Stomach smooth muscle (tissue), 2 donors: ENCODE measurements at regions not wholly inside any gene's neighbourhood (a gene's known extent, or its start where the extent isn't known, plus 50 kb on each side); places are given as distances from the start of the nearest gene placed in this dataset.

Experiments used
- H3K27ac ChIP-seq: one replicate; pipeline ENCODE4 v1.7.0; 2013; ENCODE audit warnings: mild to moderate bottlenecking, low read length, inconsistent platforms
- H3K27me3 ChIP-seq, 2 donors: one replicate each; pipeline ENCODE4 v1.7.0; 2013; ENCODE audit warnings: low read length in 2 of 2; ENCODE audit not compliant: insufficient read depth in 2 of 2, control insufficient read depth in 1 of 2
- H3K36me3 ChIP-seq, 2 donors: one replicate each; pipeline ENCODE4 v1.7.0; 2013; ENCODE audit warnings: low read length in 2 of 2; ENCODE audit not compliant: control insufficient read depth in 2 of 2, insufficient read depth in 2 of 2
- H3K4me1 ChIP-seq: one replicate; pipeline ENCODE4 v1.7.0; 2013; ENCODE audit warnings: low read length; ENCODE audit not compliant: control insufficient read depth, insufficient read depth
- H3K4me3 ChIP-seq, 2 donors: one replicate each; pipeline ENCODE4 v1.7.0; 2013; ENCODE audit warnings: low read length in 2 of 2
- H3K9ac ChIP-seq, 2 donors: one replicate each; pipeline ENCODE4 v1.7.0; 2013; ENCODE audit warnings: low read length in 2 of 2, mild to moderate bottlenecking in 1 of 2
- H3K9me3 ChIP-seq, 2 donors: one replicate each; pipeline ENCODE4 v1.7.0; 2013; ENCODE audit warnings: low read length in 2 of 2; ENCODE audit not compliant: control insufficient read depth in 2 of 2
- donor health status: healthy.
- donor health status: Pancreatic carcinoma.

DNA sequence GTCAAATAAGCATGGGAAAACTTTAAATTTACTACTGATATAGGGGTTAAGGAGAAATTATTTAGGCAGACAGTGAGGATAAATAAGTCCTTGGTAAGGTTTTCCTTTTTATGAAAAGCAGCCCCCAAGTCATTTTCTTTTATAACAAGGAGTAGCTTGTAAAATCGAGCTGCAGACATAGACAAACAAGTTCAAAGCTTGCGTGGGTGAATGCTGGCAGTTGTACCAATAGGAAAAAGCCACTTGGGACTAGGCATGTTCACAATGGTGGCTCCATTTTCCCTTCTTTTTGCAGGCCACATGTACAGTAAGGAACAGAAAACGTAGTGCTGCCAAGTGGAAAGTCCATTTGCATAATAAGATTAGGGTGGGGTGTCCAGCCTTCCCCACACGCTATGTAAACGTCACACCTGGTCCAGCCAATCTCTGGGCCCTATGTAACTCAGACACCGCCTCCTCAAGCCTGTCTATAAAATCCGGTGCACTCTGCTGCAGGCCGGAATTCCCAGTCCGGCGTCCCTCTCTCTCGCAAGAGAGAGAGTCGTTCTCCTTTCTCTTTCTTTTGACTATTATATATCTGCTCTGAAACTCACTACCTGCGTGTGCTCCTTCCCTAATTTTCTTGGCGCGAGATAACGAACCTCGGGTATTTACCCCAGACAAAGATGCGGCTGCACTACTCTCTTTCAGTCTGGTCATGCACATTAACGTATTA lies 217.1 kb upstream of the MAN1A1 start:
- no peak overlapping the region for H3K27ac ChIP-seq
- H3K9me3 ChIP-seq = no peaks in the 10 kb centered on the region
- no peaks in the 10 kb centered on the region for H3K36me3 ChIP-seq
- H3K4me1 ChIP-seq = no peaks in the 10 kb centered on the region
- H3K27me3 ChIP-seq = no peaks in the 10 kb centered on the region
- no peak overlapping the region for H3K9ac ChIP-seq
- H3K4me3 ChIP-seq = no peak overlapping the region

DNA sequence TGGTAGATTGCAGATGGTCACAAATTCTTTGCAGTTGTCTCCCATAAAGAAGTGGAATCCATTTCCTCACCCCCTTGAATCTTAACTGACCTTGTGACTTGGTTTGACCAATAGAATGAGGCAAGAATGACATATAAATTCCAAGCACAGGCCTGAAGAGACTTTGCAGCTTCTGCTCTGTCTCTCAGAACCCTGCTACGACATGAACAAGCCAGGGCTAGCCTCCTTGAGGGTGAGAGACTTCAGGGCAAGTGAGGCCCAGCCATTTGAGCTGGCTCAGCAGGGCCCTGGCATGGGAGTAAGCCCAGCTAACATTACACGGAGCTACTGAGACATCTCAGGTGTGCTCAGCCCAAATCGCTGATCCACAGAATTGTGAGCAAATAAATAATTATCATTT lies 216.3 kb upstream of the MAN1A1 start:
- no peaks in the 10 kb centered on the region for H3K9me3 ChIP-seq
- H3K9ac ChIP-seq = no peak overlapping the region
- no peaks in the 10 kb centered on the region for H3K4me1 ChIP-seq
- H3K27ac ChIP-seq = no peak overlapping the region
- no peak overlapping the region for H3K4me3 ChIP-seq
- no peaks in the 10 kb centered on the region for H3K27me3 ChIP-seq
- no peaks in the 10 kb centered on the region for H3K36me3 ChIP-seq

DNA sequence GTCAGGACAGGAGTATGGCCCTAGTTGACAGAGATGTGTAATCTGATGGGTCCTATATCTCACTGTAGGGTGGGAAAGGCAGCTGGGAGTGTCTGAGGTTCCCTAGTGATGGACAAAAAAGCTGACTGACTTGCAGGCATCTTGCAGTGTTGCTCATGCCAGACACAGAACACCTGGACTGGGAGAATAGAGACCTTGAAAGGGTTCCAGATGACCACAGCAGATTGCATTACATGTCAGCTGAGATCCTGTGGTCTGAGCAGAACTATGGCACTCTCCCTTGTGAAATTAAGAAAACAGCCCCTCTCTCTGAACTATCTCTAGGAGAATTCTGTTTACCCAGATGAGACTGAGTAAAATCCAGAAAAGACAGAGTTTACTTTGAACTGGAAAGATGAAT lies 212.6 kb upstream of the MAN1A1 start:
- H3K4me1 ChIP-seq = no peaks in the 10 kb centered on the region
- no peak overlapping the region for H3K9ac ChIP-seq
- H3K27ac ChIP-seq = no peak overlapping the region
- no peak overlapping the region for H3K4me3 ChIP-seq
- no peaks in the 10 kb centered on the region for H3K36me3 ChIP-seq
- no peaks in the 10 kb centered on the region for H3K9me3 ChIP-seq
- no peaks in the 10 kb centered on the region for H3K27me3 ChIP-seq

DNA sequence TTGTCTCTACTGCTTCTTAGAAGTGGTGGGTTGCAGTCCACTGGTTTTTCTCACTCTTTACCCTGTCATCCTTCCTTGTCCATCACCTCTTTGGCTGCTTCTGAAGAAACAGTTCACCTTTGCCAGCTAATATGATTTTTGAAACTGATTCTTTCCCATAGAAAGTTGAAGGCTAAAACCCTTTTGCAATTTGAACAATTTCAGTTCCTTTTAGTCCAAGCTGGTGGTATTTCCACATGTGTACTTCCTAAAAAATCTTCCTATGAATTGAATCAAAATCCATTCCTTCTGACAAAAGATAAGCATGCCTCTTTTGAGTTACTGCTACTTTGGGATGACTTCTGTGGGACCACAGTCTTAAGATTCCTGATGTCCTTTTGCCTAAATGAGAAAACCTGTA lies 210.0 kb upstream of the MAN1A1 start:
- H3K9ac ChIP-seq = no peak overlapping the region
- H3K9me3 ChIP-seq = no peaks in the 10 kb centered on the region
- H3K36me3 ChIP-seq = no peaks in the 10 kb centered on the region
- no peaks in the 10 kb centered on the region for H3K4me1 ChIP-seq
- H3K27ac ChIP-seq = no peak overlapping the region
- no peak overlapping the region for H3K4me3 ChIP-seq
- no peaks in the 10 kb centered on the region for H3K27me3 ChIP-seq

DNA sequence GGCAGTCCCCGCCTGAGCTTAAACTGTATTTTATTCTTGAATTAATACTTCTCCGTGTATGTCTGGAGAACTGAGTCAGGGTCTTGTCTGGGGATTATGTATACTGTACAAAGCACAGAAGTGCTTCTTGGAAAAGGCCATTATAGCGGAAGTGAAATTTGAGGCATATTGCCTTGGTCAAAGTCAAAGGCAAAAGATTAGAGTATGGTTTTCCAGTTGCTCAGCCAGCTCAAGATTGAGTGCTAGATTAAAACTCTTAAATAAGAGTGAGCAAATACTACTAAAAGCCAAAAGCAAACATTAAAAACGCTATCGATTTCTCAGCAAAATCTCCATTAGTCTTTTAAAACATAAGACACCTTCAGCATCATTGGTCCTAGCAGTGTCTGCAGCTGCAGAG lies 207.7 kb upstream of the MAN1A1 start:
- H3K36me3 ChIP-seq = no peaks in the 10 kb centered on the region
- H3K4me1 ChIP-seq = no peaks in the 10 kb centered on the region
- H3K9ac ChIP-seq = no peak overlapping the region
- H3K27ac ChIP-seq = no peak overlapping the region
- no peak overlapping the region for H3K4me3 ChIP-seq
- H3K27me3 ChIP-seq = no peaks in the 10 kb centered on the region
- H3K9me3 ChIP-seq = no peaks in the 10 kb centered on the region

DNA sequence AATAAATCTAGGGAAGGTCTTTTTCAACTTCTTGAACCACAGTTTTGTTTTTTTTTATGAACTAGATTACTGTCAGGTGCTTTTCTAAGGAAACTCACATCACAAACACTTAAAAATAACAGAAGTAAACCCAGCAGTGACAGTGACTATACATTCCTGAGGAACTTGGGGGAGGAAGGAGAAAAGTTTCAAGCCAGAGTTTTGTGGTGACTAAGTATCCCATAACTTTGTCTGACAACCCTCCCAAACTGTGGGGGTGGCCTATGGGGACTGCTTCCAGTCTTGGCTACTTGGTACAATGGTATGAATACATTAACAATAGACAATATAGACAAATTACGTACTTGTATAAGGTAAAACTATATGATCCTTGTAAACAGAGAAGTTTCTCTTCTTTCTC lies 202.5 kb upstream of the MAN1A1 start:
- H3K36me3 ChIP-seq = no peaks in the 10 kb centered on the region
- no peaks in the 10 kb centered on the region for H3K4me1 ChIP-seq
- H3K9me3 ChIP-seq = no peaks in the 10 kb centered on the region
- no peak overlapping the region for H3K9ac ChIP-seq
- no peak overlapping the region for H3K27ac ChIP-seq
- H3K27me3 ChIP-seq = no peaks in the 10 kb centered on the region
- no peak overlapping the region for H3K4me3 ChIP-seq

DNA sequence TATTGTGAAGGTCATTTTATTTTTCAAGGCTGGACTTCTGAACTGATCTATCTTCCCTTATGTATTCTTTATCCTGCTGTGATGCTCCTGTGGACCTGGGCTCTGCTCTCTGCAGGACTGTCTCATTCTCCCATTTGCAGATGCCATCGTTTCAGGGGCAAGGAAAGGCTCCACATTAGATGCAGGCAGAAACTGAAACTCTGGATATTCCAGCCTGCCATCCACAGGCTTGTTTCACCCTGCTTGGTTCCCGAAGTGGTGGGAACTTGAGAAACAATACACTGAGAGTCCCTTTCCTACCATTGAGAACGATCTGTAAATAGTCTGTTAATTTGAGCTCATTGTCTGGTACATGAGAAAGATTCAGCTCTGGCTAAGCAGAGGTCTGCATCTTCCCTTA lies 197.5 kb upstream of the MAN1A1 start:
- H3K4me1 ChIP-seq = no peaks in the 10 kb centered on the region
- no peak overlapping the region for H3K27ac ChIP-seq
- no peak overlapping the region for H3K4me3 ChIP-seq
- H3K9me3 ChIP-seq = no peaks in the 10 kb centered on the region
- H3K27me3 ChIP-seq = no peaks in the 10 kb centered on the region
- no peak overlapping the region for H3K9ac ChIP-seq
- no peaks in the 10 kb centered on the region for H3K36me3 ChIP-seq

GRCh38 chr6:119545245-119545644 lies 195.7 kb upstream of the MAN1A1 start:
- Histone ChIP-seq H3K27ac (no peak overlapping the region), H3K36me3 (no peaks in the 10 kb centered on the region), H3K27me3 (no peaks in the 10 kb centered on the region), H3K9ac (no peak overlapping the region), H3K4me1 (peaks cover 12% of the 10 kb centered on the region), H3K9me3 (no peaks in the 10 kb centered on the region), H3K4me3 (no peak overlapping the region)

DNA sequence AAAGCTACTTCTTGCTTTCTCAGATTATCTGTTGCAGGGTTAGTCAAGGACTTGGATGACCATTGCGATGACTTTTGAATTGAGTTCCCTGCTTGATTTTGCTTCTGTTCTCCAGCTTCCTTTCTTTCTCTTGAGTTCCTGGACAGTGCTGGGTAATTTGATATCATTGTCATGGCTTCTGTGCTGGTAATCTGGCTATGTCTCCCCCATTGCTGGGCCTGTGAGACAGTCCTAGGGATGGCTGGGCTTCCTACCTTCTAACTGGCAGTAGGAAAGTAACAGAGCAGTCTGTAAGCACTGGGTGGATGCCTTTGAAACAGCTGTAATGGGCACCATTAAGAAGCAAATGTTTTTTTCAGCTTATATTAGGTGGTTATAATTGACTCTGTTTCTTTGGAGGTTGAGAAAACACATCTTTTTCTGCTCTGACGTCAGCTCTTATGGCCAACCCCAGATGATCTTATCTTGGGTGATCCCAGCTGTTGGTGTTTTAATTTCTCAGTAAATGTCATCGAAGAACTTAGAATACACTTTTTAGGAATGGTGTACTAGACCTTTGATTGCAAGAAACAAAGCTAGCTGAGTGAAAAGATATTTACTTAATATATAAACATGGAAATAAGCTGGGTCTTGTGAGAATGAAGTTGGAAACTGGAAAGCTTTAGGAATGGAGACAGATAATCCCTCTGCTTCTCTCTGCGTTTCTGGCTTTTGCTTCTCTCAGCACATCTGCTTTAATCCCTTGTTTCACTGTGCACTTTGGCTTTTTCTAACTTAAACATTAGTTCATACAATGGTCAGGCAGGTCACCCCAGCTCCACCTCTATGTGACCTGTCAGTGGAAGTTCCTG lies 195.0 kb upstream of the MAN1A1 start:
- Histone ChIP-seq H3K27ac (peak overlapping the region; percentile 25), H3K4me3 (no peak overlapping the region), H3K9me3 (no peaks in the 10 kb centered on the region), H3K9ac (no peak overlapping the region), H3K4me1 (peaks cover 16% of the 10 kb centered on the region), H3K27me3 (no peaks in the 10 kb centered on the region), H3K36me3 (no peaks in the 10 kb centered on the region)

DNA sequence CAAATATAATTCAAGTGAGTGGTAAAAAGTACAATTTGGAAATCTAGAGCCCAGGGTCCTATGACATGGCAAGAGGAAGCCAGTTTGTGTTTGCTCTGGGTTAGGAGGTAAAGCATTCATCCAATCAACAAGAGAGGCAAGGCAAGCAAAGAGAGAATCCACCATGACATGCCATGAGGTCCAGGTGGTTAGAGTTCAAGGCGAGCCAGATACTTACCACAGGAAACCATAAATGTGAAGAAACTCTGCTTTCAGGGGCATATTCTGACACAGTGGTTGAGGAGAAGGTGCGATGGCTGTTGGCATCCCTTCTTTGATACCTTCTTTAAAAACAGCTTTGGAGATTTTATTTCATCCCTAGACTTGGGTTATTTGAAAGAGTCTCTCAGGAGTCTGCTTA lies 193.8 kb upstream of the MAN1A1 start:
- no peaks in the 10 kb centered on the region for H3K36me3 ChIP-seq
- no peaks in the 10 kb centered on the region for H3K27me3 ChIP-seq
- H3K9me3 ChIP-seq = no peaks in the 10 kb centered on the region
- no peak overlapping the region for H3K27ac ChIP-seq
- no peak overlapping the region for H3K4me3 ChIP-seq
- no peak overlapping the region for H3K9ac ChIP-seq
- H3K4me1 ChIP-seq = peaks cover 16% of the 10 kb centered on the region

- Histone ChIP-seq H3K27me3 (no peaks in the 10 kb centered on the region), H3K4me1 (peaks cover 16% of the 10 kb centered on the region), H3K27ac (peak overlapping the region; percentile 69), H3K36me3 (no peaks in the 10 kb centered on the region), H3K9me3 (no peaks in the 10 kb centered on the region), H3K4me3 (no peak overlapping the region), H3K9ac (peak overlapping the region in 1 of 2 donors; percentile 34)
Measured at GRCh38 chr6:119542037-119542436, 192.5 kb upstream of the MAN1A1 start.
